ENCODE measurements at regions not wholly inside any gene's neighbourhood (a gene's known extent, or its start where the extent isn't known, plus 50 kb on each side); places are given as distances from the start of the nearest gene placed in this dataset.
"Not testable (repeated sequence)": the region's sequence is repeated elsewhere in the genome, so short reads cannot be mapped to it uniquely, and the experiment has no call there.

DNA sequence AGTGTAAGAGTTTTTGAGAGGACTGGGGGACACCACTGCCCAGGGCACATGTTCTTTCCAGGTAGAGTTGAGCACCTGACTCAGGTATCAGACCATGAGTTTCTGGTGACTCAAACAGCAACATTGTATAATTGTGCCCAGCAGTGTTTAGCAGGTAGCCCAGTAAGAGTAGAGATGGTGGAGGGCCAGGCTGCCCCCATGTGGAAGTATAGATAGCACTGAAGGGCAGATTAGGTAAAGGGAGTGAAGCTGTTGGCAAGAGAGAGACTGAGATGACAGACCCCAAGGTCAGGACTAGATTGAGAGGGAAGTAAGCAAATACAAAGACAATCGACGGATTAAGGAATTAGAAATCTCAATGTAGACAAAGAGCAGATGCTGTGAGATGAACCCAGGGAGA, 74.6 kb downstream of the TRIM42 start:
- DNase-seq, result no peak

GRCh38 chr3:140753865-140754754, 76.2 kb downstream of the TRIM42 start:
- DNase-seq, result no peak

DNA sequence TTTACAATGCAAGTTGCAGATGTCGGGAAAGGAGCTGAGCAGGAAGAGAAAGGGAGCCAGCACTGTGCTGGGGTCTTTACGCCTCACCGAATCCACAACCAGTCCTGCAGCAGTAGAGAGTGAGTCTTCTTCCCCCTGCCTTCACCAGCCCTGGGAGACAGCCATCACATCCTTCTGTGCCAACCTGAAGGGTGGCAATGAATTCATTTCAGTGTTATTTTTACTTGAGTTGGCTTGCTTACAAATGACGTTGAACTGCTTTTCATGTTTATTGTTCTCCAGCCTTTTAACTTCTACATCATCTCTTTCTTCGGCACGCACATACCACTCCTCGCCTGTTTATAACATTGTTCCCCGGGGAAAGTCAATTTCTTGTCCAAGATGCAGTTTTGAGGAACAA, 77.1 kb downstream of the TRIM42 start:
- DNase-seq, result no peak

DNA sequence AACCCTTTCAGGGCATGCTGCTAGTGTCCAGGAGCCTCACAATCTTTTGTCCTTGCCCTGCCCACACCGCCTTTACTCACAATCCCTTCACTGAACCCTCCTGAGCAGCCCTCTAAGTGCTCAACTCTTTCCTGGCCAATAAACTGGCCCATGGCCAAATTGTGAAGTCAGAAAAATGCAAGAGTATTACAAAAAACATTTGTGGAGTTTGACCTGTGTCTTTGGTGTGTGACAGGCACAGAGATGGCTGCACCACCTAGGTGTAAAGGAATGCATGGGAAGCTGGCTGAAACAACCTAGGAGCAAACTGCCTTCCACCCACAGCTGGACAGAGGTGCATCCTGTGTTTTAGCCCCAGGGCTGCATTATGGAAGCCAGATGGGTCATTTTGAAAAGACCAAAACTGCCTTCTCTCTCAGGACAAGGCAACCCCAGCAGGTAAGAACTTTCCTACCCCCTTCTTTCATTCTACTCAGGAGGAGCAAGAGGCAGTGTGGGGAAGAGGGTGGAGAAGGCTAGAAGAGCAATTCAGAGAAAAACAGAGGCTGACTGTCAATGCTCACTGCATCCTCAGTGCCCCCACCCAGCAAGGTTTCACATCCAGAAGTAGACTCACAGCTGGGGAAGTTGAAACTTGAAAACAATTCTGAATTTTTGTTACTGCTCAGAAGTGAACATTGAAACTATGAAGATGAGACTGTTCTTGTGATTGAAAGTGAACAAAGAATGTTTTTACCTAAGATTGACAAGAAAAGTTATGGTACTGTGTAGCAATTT, 78.6 kb downstream of the TRIM42 start:
- no peak for DNase-seq

- no peak for DNase-seq
Observed at GRCh38 chr3:140758791-140759444, 81.1 kb downstream of the TRIM42 start.

DNA sequence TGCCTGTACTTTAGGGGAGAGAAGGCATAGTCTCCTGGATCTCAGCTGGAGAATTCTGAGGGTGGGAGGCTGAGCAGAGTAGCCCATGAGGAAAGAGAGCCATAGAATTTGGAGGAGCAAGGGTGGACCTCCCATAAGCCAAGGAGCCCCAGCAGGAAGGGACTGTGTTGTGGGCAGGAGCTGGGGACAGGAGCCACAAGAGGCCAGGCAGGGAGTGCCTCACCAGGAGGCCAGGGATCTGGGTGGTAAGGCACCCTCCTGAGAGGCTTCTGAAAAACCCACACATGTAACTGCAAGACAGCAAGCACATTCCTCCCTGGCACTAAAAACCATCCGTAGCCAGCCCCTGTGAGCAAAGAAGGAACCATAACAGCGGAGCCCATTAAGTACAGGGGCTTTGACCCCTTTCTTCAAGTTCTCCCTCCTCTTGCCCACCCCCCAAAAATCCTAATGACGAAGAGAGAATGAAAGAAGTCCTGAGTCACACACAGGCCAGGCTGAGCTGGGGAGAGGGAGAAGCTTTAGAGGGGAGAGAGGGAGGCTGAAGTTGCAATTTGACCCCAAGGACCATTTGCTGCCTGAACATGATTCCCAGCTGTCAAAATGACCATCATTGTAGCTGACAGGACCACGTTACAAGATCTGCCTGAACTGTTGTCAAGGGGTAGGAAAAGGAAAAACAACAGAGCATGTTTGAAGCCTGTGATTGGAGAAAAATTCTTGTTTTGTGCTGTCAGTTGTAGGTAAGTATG, 82.6 kb downstream of the TRIM42 start:
- no peak for DNase-seq

DNA sequence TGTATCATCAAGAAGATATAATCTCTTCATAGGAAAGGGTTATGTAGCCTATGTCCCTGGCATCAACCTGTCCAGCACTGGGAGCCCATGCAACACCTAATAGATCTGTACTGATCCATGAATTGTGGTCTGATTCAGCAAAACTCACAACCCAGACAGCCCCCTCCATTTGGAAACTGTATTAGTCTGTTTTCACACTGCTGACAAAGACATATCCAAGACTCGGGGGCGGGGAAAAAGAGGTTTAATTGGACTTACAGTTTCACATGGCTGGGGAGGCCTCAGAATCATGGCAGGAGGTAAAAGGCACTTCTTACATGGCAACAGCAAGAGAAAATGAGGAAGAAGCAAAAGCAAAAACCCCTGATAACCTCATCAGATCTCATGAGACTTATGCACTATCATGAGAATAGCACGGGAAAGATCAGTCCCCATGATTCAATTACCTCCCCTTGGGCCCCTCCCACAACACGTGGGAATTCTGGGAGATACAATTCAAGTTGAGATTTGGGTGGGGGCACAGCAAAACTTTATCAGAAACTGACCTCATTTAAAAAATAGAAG, 83.3 kb downstream of the TRIM42 start:
- DNase-seq, result no peak

DNA sequence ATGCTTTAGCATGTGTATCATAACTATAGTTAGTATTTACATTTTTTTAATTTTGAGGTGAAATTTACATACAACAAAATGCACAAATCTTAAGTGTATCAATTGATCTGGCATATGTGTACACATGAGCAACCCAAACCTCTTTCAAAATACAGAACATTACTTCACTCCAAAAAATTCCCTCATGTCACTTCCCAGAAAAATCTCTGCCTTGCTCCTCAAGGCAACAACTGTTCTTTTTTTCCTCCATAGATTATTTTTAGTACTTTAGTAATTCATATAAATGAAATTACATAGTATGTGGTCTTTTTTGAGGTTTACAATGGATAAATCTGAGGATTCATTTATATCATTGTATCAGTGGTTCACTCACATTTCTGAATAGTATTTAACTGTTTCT, 84.9 kb downstream of the TRIM42 start:
- no peak for DNase-seq

- DNase-seq, result no peak
Observed at GRCh38 chr3:140763532-140763931, 85.7 kb downstream of the TRIM42 start.

DNA sequence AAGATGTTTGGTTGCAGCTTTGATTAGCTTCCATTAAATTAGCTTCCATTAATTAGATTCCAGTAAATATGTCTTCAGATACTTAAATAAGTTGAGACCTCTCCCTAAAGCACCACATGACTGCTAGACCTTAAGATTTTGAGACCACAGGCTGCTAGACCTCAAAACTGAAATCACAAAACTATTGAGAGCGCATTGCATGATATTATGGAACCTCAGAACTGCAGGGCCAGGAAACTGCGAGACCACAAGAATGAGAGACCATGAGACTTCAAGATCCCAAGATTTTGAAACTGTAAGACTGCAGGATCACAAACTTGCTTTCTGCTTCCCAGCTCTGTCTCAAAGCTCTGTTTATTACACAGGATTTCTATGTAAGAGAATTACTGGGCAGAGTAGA, 87.4 kb downstream of the TRIM42 start:
- no peak for DNase-seq

DNA sequence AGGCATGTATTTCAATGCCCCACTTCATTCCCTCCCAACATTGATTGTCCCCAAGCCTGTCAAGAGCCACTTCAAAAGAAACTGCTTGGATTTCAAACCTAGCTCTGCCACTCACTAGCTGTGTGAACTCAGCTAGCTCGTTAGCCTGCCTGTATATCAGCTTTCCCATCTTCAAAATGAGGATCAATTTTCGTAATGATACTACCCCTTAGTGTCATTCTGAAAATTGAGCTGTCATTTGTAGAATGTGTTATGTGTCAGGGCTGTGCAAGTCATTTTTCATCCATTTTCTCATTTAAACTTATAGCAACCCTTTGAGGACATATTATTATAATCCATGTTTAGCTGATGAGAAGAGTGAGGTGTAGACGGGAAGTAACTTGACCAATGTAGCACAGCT, 88.6 kb downstream of the TRIM42 start:
- no peak for DNase-seq

GRCh38 chr3:140767566-140767965, 89.7 kb downstream of the TRIM42 start:
- no peak for DNase-seq

DNA sequence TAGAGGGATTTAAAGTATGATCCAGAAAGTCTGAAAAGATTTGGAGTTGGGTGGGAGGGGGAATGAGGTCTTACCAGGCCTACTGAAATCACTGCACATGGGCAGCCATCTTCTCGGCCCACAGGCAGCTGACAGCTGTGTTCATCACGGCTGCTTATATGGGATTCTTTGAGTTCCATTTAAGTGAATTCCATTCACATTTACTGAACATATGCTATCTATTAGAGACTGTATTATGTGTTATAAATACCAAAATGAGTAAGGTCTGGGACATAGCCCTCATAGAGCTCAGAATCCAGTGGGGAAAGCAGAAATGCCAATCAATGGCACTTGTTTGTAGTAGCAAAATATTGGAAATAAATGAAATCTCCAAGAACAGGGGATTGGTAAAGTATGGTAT, 91.1 kb downstream of the TRIM42 start:
- DNase-seq, result no peak

DNA sequence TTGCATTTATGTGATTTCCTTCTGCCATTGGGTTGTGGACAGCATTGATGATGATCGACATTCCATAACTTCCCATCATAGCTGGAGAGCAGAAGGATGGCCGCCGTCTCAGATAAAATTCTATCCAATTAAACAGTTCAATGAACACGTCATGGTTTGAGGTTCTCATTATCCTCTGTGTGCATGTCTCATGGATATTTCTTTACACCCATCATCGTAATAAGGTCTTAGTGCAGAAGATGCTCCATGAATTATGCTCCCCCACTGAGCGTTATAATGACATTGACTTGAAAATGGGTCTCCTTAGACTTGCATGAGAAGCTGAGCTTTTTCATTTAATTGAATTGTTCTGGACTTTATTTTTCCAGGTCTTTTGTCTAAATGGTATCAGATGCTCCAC, 92.1 kb downstream of the TRIM42 start:
- no peak for DNase-seq

- no peak for DNase-seq
Observed at GRCh38 chr3:140770977-140771667, 93.3 kb downstream of the TRIM42 start.

- DNase-seq, result no peak
Observed at GRCh38 chr3:140777631-140778233, 99.9 kb downstream of the TRIM42 start.

DNA sequence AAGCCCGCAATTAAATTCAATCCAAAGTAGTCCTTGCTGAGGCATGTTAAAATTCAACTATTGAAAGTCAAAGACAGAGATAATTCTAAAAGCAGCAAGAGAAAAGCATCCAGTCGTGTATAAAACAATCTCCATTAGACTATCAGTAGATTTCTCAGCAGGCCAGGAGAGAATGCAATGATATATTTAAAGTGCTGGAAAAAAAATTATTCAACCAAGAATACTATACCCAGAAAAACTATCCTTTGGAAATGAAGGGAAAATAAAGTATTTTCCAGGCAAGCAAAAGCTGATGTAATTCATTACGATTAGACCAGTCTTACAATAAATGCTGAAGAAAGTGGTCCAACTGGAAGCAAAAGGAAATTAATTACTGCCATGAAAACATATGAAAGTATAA, 113.5 kb downstream of the TRIM42 start:
- no peak for DNase-seq

DNA sequence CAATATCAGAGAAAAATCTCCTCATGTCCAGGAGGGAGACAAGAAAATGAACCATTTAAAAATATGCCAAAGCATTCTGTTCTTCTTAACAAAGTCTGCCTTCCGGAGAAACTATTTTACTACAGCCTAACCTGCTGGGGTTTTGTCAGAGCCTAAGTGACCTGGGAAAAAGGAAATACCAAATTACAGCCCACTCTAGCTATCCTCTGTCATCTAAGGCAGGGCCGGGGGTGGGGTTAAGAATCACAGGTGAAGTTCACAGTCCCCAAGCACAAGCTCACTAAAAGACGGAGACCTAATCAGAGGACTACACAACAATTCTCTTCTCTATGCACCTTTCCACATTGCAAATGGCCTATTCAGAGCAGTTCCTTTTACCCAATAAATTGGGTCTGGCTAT, 116.6 kb downstream of the TRIM42 start:
- DNase-seq, result no peak

DNA sequence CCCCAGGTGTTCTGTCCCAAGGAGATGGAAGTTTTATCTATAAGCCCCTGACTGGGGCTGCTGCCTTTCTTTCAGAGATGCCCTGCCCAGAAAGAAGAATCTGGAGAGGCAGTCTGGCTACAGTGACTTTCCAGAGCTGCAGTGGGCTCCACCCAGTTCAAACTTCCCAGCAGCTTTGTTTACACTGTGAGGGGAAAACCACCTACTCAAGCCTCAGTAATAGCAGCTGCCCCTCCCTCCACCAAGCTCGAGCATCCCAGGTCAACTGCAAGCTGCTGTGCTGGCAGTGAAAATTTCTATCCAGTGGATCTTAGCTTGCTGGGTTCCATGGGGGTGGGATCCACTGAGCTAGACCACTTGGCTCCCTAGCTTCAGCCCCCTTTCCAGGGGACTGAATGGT, 125.0 kb downstream of the TRIM42 start:
- DNase-seq, result not testable (repeated sequence)

- no peak for DNase-seq
Observed at GRCh38 chr3:140809316-140809715, 131.5 kb downstream of the TRIM42 start.

GRCh38 chr3:140816372-140817195, 125.1 kb upstream of the SLC25A36 start:
- DNase-seq, result no peak
